ENCODE measurements at regions not wholly inside any gene's neighbourhood (a gene's known extent, or its start where the extent isn't known, plus 50 kb on each side); places are given as distances from the start of the nearest gene placed in this dataset.
A peak's percentile ranks its signal among the peaks of the same experiment; 100 is the strongest.

DNA sequence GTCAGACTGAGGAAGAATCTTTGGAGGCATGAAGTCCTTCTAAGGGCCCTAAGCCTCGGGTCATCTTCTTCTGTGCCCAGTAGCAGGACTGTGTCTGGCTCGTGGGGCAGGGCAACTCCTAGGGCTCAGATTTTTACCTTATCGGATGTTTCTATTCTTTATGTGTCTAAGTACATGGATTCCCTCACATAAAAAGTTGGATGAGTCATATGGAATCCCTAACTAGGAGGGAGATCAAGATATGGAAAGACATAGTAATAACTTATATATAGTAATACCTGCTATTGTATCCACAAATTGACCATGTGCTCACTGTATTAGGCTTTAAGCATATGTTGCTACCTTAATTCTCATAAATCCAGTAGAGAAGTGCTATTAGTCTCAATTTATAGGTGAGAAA, 364.5 kb upstream of the CAMK1G start:
- Histone ChIP-seq H2AFZ (ENCODE audit: low read depth, low read length) (peak overlapping the region; percentile 38; the same call in 1 of the 2 replicates), H3K27me3 (ENCODE audit: insufficient read depth, low read length, poor library complexity) (no peaks in the 10 kb centered on the region), H3K9ac (ENCODE audit: low read depth, low read length) (no peak overlapping the region), H3K27ac (ENCODE audit: low read length) (peak overlapping the region; percentile 59), H3K4me3 (ENCODE audit: low read depth in 1 of 2, low read length in 2 of 2) (no peak overlapping the region), H3K4me1 (ENCODE audit: insufficient read depth, low read length) (peaks cover 62% of the 10 kb centered on the region), H4K20me1 (ENCODE audit: insufficient read depth, low read length) (no peaks in the 10 kb centered on the region), H3K36me3 (ENCODE audit: insufficient read depth, low read length) (no peaks in the 10 kb centered on the region), H3K4me2 (ENCODE audit: insufficient read depth, low read length) (0 out of 2 replicates have a peak overlapping the region, but pooled peaks have one; percentile 80), H3K79me2 (ENCODE audit: insufficient read depth, low read length) (no peaks in the 10 kb centered on the region), H3K9me3 (ENCODE audit: insufficient read depth, low read length, severe bottlenecking) (no peaks in the 10 kb centered on the region)
- no peak for DNase-seq
- TF ChIP-seq, protein P1, sequence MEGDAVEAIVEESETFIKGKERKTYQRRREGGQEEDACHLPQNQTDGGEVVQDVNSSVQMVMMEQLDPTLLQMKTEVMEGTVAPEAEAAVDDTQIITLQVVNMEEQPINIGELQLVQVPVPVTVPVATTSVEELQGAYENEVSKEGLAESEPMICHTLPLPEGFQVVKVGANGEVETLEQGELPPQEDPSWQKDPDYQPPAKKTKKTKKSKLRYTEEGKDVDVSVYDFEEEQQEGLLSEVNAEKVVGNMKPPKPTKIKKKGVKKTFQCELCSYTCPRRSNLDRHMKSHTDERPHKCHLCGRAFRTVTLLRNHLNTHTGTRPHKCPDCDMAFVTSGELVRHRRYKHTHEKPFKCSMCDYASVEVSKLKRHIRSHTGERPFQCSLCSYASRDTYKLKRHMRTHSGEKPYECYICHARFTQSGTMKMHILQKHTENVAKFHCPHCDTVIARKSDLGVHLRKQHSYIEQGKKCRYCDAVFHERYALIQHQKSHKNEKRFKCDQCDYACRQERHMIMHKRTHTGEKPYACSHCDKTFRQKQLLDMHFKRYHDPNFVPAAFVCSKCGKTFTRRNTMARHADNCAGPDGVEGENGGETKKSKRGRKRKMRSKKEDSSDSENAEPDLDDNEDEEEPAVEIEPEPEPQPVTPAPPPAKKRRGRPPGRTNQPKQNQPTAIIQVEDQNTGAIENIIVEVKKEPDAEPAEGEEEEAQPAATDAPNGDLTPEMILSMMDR (IDR thresholded peaks at IDR 0.05; ENCODE audit: borderline replicate concordance, extremely low read depth, low read length, poor library complexity, severe bottlenecking) = no peak
- TF ChIP-seq EZH2 (IDR thresholded peaks at IDR 0.05; ENCODE audit: borderline replicate concordance, low read depth, low read length, severe bottlenecking) = no peak
- no peak for ATAC-seq (ENCODE audit: insufficient read depth, low read depth)

DNA sequence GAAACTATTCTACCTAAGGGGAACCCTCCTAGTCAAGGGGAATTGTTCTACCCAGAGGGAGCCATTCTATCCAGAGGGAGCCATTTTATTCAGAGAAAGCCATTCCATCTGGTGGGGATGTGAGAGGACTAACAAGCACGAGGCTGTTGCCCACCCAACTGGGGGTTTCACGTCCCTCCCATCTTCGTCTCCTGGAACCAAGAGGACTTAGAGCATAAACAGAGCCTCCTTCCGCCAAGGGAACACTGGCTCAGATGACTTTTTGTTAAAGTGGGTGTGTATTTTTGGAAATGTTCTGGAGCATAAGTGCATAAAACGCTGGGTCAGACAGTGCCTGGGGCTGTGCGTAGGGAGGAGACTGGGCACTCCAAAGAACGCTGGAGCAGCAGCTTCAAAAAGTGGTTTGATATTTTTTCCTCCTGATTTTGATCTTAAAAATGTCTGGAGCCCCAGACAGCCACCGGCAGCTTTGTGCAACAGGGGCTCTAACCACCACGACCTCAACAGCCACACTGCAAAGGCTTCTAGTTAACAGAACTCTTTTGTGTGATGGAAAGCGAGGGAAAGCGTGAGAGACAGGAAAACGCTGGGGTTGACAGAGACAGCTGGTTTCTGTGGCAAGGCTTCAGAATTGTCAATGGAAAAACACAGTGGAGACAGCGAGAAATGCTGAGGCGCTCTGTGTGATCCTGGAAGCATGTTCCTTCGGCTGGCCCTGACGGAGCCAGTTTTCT, 363.6 kb upstream of the CAMK1G start:
- Histone ChIP-seq H2AFZ (ENCODE audit: low read depth, low read length) (peak overlapping the region; percentile 93), H3K9ac (ENCODE audit: low read depth, low read length) (peak overlapping the region; percentile 64), H3K27me3 (ENCODE audit: insufficient read depth, low read length, poor library complexity) (no peaks in the 10 kb centered on the region), H3K27ac (ENCODE audit: low read length) (peak overlapping the region; percentile 99), H3K4me2 (ENCODE audit: insufficient read depth, low read length) (peak overlapping the region; percentile 80), H4K20me1 (ENCODE audit: insufficient read depth, low read length) (no peaks in the 10 kb centered on the region), H3K79me2 (ENCODE audit: insufficient read depth, low read length) (no peaks in the 10 kb centered on the region), H3K36me3 (ENCODE audit: insufficient read depth, low read length) (no peaks in the 10 kb centered on the region), H3K4me3 (ENCODE audit: low read depth in 1 of 2, low read length in 2 of 2) (peak overlapping the region in 1 of 2 experiments; percentile 57; a peak in 2 of 4 replicates), H3K4me1 (ENCODE audit: insufficient read depth, low read length) (peaks cover 66% of the 10 kb centered on the region), H3K9me3 (ENCODE audit: insufficient read depth, low read length, severe bottlenecking) (no peaks in the 10 kb centered on the region)
- no peak for TF ChIP-seq EZH2 (IDR thresholded peaks at IDR 0.05; ENCODE audit: borderline replicate concordance, low read depth, low read length, severe bottlenecking)
- TF ChIP-seq, protein P1 (IDR thresholded peaks at IDR 0.05; ENCODE audit: borderline replicate concordance, extremely low read depth, low read length, poor library complexity, severe bottlenecking) = no peak
- DNase-seq (peak; percentile 89), ATAC-seq (ENCODE audit: insufficient read depth, low read depth) (peak; percentile 91)

DNA sequence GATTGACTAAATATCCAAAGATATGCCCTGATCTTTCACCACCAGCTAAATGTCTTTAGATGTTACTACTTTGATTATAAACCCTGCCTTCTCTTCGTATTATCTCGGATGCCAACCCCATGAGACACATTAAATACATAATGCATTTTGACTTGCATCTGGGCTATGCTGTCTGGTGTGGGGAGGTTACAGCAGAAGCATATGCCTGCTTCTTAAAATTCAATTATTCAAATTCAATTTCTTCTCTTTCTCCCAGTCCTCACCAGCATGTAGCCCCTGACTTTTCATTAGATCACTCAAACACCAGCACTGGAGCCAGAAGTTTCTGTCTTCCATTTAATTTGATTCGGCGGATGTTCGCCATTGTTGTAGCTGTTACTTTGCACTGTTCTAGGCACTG, 360.7 kb upstream of the CAMK1G start:
- Histone ChIP-seq H3K36me3 (ENCODE audit: insufficient read depth, low read length) (no peaks in the 10 kb centered on the region), H3K4me2 (ENCODE audit: insufficient read depth, low read length) (no peak overlapping the region), H3K4me1 (ENCODE audit: insufficient read depth, low read length) (peaks cover 59% of the 10 kb centered on the region), H3K9ac (ENCODE audit: low read depth, low read length) (no peak overlapping the region), H3K27ac (ENCODE audit: low read length) (peak overlapping the region; percentile 30; the same call in 1 of the 2 replicates), H3K79me2 (ENCODE audit: insufficient read depth, low read length) (no peaks in the 10 kb centered on the region), H3K9me3 (ENCODE audit: insufficient read depth, low read length, severe bottlenecking) (no peaks in the 10 kb centered on the region), H4K20me1 (ENCODE audit: insufficient read depth, low read length) (no peaks in the 10 kb centered on the region), H3K27me3 (ENCODE audit: insufficient read depth, low read length, poor library complexity) (no peaks in the 10 kb centered on the region), H2AFZ (ENCODE audit: low read depth, low read length) (no peak overlapping the region), H3K4me3 (ENCODE audit: low read depth in 1 of 2, low read length in 2 of 2) (no peak overlapping the region)
- TF ChIP-seq, protein P1 (IDR thresholded peaks at IDR 0.05; ENCODE audit: borderline replicate concordance, extremely low read depth, low read length, poor library complexity, severe bottlenecking) = no peak
- ATAC-seq (ENCODE audit: insufficient read depth, low read depth) (no peak), DNase-seq (no peak)

Data from DND-41 (cell line).